Activated CD4-positive, CD25-positive, alpha-beta regulatory T cell treated with anti-CD3 and anti-CD28 coated beads, Interleukin-2, amount 50 U/mL, for 72 hours (primary cell): ENCODE measurements at regions not wholly inside any gene's neighbourhood (a gene's known extent, or its start where the extent isn't known, plus 50 kb on each side); places are given as distances from the start of the nearest gene placed in this dataset.
"Not testable (repeated sequence)": the region's sequence is repeated elsewhere in the genome, so short reads cannot be mapped to it uniquely, and the experiment has no call there.

Experiments used
- DNase-seq: peaks from one replicate; pipeline ENCODE4 v3.0.0; 2021

DNA sequence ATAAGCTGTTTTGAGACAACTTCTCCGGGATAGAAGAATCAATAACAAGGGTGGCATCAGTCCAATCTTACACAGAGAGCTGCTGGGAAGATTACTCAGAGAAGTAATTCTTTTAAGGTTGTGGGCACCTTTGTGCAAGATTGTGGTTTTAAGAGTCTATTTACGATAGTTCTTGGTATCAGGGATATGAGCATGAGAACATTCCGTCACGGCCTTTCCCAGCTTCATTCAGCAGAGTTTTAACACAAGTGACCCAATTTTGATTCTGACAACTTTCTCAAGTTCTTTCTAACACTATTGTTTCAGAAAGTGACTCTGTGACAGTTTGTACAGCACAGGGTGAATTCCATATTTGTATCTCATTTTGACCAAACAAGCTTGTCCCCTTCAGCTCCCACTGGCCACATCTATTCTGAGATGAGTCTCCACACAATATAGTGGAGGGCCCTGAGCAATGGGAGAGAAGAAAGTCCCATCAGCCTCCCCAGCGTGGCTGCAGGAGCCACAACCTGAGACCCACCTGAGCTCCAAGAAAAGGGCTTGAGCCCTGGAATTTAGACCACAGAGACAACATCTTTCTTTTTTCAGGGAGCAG, 869.2 kb downstream of the TMEM121 start:
- no peak for DNase-seq

DNA sequence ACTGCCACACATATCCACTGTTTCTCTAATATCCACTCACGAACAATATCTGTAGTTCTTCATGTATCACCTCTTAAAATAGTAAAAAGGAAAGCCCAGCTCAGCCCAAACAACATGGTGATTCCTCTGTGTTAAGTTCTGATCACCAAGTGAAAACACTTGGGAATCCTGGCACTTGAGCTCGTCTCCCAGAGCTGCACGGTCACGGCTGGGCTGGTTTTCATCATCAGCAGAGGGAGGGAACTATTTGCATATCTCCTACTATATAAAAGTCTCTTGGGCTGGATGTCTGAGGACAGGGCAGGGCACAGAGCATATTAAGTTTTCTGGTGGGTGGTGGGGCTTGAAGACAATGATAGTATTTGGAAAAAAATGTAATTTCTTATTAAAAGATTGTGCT, 870.6 kb downstream of the TMEM121 start:
- no peak for DNase-seq

DNA sequence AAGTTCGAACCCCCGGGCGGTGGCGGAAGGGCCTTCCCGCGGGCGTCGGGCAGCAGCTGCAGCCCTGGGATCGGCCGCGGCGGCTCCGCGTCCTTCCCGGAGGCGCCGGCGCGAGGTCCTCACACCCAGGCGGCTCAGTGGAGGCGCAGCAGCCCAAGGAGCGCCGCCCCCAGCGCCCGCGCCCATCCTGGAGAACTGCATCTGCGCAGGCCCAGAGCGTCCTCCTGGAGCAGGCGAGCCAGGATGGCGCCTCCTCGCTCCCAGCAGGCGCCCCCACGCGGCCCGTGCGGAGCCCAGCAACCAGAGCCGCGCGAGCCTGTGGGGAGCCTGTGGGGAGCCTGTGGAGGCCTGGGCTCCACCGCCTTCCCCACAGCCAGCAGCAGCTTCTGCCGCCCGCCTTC, 872.5 kb downstream of the TMEM121 start:
- DNase-seq = peak; percentile 49

DNA sequence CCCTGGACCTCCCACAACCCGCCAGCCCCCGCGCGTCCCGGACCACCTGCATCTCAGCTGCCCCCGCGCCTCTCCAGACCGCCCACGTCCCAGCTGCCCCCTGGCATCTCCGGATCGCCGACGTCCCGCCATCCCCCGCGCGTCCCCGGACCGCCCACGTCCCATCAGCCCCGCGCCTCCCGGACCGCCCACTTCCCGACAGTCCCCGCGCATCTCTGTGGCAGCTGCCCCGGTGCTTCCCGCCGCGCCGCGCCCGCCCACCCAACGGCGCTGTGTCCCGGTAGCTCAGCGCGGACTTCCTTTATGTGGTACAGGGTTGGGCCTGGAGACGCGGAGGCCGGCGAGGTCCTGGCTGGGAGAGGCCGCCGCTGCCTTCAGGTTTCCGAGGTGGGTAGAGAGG, 874.9 kb downstream of the TMEM121 start:
- DNase-seq = not testable (repeated sequence)

DNA sequence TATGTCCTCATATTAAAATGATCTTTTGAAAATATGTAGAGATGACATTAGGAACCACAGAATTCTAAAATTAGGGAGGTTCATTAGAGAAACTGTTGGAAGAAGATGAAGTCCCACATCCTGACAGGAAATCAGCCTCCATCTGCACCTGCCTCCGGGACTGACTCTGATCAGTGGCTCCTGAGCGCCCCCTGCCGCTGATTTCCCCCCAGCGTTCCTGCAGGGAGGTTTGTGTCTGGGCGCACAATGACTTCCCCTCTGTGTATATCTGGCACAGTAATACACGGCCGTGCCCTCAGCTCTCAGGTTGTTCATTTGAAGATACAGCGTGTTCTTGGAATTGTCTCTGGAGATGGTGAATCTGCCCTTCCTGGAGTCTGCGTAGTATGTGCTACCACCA, 883.8 kb downstream of the TMEM121 start:
- DNase-seq = peak; percentile 51

DNA sequence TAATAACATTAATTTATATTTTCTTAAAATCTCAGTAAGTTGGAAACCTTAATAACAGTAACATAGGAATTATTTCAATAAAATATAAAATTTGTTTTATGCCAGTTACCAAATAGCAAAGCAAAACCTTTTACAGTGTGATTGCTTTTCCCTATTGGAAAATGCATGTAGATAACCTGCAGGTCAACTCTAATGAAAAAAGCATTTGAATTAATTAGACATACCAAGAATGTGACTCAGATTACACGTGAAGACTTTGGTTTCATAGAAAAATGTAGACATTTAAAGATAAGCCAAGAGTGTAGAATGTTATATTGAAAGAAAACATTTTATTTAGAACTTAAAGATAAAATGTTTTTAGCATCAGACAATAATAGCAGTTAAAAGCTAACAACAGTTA, 888.1 kb downstream of the TMEM121 start:
- DNase-seq = no peak

DNA sequence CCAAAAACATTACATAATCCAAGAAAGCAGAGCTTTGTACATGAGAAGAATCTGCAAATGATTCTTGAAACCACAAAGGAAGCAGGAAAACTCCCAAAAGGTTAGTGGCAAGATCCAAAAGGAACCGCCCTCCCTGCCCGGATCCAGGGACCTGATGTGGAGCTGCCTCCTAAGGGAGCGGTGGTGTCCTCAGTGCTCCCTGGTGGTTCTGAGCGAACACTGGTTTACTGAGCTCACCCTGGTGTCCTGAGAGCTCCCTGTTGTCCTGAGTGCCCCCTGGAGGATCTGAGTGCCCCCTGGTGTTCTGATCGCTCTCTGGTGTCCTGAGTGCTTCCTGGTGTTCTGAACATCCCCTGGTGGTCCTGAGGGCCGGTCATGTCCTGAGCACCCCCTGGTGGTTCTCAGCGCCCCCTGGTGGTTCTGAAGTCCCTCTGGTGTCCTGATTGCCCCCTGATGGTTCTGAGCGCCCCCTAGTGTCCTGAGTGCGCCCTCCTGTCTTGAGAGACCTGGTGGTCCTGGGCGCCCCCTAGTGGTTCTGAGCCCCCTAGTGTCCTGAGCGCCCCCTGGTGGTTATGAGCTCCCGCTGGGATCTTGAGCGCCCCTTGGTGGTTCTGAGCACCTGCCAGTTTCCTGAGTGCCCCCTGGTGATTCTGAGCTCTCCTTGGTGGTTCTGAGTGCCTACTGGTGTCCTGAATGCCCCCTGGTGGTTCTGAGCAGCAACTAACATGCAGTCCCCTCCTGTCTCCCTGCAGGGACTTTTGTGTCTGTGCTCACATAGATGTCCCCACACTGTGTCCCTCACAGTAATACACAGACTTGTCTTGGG, 891.1 kb downstream of the TMEM121 start:
- peak; percentile 85 for DNase-seq

DNA sequence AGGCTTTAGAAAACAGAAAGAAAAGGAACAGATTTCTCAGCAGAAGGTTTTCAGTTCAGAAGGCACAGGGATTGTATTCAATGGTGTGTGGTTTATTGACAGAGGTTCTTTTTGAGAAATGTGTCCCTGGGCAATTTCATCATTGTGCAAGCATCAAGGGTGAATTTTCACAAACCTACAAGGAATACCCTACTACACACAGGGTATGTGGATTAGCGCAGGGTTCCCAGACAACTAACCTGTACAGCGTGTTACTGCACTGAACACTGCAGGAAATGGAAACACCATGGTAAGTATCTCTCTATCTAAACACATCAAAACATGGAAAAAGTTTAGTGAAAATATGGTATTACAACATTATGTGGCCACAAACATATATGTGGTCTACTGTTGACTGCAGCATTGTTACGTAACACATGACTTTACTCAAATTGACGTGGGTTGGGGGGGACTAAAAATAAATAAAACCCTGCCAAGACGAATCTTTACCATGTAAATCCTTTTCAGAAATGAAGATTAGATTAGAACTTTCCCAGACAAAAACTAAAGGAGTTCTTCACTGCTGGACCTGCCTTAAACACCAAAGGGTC, 893.1 kb downstream of the TMEM121 start:
- DNase-seq = no peak

DNA sequence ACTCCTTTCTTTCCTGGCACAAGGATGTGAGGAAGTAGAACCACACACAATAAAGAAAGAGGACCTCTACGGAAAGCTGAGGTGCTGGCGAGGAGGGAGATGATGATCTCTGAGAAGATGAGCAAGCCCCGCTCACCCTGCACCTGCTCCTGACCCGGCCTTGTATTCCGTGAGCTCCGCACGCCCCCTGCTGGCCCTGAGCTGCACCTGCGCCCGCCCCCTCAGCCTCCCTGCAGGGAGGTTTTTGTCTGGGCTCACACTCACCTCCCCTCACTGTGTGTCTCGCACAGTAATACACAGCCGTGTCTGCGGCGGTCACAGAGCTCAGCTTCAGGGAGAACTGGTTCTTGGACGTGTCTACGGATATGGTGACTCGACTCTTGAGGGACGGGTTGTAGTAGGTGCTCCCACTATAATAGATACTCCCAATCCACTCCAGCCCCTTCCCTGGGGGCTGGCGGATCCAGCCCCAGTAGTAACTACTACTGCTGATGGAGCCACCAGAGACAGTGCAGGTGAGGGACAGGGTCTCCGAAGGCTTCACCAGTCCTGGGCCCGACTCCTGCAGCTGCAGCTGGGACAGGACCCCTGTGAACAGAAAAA, 895.1 kb downstream of the TMEM121 start:
- DNase-seq = peak; percentile 83

DNA sequence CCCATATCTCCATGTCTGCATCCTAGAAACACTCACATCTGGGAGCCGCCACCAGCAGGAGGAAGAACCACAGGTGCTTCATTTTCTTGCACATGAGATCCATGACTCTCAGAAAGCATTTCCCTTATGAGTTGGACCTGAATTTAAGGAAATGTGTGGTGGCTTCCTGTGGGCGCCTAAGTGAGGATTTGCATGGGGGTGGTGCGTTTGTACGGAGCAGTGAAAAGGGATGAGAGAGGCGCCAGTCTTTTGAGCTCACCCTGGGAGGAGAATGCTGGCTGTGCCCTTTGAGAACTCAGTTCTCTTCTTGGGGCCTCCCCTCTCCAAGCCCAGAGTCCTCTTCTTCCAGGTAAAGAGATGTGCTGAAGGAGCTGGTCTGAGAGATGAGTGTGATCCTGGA, 895.7 kb downstream of the TMEM121 start:
- DNase-seq = no peak

DNA sequence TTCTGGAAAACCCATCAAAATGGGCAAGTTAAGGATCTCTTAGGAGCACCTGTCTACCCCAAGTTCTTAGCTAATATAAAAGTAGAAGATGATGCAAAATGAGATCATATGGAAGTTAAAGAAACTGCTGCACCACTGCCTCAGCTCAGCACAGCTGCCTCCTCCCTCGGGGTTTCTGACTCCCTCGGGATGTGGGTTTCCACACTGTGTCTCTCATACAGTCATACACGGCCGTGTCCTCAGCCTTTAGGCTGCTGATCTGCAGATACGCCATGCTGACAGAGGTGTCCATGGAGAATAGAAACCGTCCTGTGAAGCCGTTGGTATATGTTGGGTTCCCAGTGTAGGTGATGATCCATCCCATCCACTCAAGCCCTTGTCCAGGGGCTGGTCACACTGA, 898.8 kb downstream of the TMEM121 start:
- DNase-seq = not testable (repeated sequence)

DNA sequence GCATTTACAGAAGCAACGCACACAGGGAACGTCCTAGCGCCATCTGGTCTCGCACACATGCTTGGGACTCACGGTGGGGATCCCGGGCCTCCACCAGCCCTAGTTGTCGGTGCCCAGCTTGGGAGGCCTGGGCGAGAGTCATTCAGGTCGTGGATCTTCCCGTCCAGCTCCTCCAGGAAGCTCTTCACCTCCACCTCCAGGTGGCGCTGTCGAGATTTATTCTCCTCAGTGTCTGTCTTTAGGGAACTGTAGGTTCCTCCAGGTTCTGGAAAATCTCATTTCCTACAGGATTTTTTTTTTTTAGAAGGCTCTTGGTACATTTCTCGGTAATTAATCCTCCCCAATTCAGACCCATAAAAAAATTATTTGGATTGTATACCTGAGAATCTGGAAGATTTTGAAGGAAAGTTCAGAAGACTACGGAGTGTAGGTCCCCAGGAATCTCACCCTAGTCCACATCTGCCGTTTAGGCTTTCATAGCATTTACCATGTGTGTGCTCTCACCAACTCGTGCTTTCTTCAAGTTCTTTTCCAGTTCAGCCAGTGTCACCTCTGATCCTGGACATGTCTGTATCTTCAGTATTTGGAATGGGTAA, 910.0 kb downstream of the TMEM121 start:
- peak; percentile 51 for DNase-seq

DNA sequence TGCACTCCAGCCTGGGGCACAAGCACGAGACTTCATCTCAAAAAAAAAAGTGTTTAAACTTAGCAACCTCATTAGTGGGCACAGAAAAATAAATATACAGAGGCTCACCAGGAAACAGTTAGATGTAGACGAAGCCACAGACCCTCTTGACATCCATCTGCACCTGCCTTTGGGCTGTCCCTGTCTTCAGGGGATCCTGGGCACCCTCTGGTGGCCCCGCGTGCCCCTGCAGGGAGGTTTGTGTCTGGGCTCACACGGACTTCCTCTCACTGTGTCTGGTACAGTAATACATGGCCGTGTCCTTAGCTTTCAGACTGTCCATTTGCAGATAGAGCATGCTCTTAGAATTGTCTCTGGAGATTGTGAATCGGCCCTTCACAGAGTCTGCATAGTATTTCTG, 916.5 kb downstream of the TMEM121 start:
- no peak for DNase-seq

DNA sequence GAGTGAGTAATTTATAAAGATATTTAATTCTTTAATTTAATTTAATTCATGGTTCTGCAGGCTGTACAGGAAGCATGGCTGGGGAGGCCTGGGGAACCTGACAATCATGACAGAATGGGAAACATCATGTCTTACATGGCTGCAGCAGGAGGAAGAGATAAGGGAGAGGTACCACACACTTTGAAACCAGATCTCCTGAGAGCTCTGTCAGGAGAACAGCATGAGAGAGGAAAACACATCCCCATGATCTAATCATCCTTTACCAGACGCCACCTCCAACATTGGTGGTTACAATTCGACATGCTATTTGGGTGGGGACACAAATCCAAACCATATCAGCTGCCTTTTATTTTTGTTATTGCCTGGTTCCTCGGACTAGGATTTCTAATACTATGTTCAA, 928.6 kb downstream of the TMEM121 start:
- no peak for DNase-seq

DNA sequence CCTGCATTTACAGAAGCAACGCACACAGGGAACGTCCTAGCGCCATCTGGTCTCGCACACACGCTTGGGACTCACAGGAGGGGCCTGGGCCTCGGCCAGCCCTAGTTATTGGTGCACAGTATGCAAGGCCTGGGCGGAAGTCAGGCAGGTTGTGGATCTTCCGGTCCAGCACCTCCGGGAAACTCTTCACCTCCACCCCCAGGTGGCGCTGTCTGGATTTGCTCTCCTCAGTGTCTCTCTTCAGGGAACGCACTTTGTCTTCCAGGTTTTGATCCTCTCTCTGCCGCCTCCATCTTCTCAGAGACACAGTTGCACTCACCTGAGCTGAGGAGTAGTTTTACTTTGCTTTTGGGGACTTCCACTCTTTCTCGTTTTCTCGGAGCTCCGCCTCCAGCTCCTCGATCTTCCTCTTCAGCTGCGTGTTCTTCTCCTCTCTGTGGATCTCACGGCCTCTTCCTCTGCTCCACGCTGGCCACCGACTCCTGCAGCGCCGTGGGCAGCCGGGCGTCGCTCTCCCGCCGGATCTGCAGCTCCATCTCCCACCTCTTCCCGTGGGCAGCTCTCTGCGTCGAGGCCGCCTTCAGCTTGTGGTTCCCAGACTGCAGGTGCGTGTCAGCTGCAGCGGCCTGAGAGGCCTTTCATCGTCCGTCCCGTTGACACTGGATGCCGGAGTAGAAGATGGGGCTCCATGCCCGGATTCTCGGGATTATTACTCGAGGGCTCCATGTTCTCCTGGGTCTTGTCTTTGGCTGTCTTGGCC, 933.8 kb downstream of the TMEM121 start:
- DNase-seq = peak; percentile 73

DNA sequence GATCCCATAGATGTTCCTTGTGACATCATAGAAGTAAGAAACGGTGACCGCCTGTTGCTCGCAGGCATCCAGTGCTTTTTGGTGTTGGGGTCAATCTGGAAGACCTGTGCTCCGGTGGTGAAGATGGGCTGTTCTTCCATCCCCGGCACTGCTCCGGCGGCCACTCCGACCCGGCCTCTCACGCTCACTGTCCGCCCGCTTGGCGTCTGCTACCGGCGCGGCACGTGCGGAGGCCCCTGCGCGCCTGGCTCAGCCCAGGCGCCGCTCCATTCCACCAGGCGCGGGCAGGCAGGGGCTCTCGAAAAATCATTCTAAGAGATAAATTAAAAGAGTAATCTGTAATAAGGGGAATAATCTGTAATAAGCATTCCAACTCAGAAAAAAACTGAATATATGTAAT, 934.5 kb downstream of the TMEM121 start:
- no peak for DNase-seq

DNA sequence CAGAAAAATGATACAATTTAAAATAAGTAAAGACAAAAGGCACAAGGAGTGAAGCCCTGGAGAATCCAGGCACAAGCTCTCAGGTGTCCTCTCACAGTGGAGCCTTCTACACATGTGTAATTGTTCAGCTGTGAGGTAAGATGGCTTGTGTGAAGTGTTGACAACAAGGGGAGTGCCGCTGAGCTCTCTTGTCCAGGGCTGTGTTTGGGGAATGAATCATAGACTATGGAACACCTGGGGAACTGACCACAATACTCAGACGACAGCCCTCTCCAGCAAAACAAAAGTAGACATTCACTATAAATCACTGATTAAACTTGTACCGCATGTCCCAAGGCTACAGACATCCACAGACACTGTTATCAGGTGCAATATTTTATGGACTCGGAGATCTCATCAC, 940.1 kb downstream of the TMEM121 start:
- DNase-seq = not testable (repeated sequence)

DNA sequence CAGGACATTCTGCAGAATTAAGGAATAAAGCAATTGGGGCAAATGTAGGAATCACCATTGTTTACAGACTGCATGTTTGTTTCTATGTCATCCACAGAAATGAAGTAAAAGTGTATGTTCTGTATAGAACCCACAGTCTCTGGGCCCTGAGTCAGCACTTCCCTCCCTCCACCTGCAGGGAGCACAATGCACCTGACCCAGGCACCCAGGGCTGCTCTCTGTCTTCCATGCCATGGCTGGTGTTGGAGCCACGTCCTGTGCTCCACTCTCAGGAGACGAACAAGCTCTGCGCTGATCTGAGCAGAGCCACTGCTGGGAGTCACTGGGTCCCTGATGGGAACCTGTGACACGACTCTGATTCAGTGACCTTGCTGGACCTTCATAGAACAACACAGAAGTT, 942.5 kb downstream of the TMEM121 start:
- not testable (repeated sequence) for DNase-seq

DNA sequence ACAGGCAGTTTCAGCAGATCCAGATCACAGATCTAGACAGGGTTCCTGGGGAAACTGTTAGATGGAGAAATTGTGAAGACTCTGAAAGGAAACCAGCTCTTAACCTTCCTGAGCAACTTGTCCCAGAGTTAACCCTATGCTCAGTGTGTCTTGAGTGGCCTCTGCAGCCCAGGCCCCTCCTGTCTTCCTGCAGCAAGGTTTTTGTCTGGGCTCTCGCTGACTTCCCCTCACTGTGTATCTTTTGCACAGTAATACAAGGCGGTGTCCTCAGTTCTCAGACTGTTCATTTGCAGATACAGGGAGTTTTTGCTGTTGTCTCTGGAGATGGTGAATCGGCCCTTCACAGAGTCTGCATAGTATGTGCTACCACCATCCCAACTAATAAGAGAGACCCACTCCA, 943.6 kb downstream of the TMEM121 start:
- not testable (repeated sequence) for DNase-seq

DNA sequence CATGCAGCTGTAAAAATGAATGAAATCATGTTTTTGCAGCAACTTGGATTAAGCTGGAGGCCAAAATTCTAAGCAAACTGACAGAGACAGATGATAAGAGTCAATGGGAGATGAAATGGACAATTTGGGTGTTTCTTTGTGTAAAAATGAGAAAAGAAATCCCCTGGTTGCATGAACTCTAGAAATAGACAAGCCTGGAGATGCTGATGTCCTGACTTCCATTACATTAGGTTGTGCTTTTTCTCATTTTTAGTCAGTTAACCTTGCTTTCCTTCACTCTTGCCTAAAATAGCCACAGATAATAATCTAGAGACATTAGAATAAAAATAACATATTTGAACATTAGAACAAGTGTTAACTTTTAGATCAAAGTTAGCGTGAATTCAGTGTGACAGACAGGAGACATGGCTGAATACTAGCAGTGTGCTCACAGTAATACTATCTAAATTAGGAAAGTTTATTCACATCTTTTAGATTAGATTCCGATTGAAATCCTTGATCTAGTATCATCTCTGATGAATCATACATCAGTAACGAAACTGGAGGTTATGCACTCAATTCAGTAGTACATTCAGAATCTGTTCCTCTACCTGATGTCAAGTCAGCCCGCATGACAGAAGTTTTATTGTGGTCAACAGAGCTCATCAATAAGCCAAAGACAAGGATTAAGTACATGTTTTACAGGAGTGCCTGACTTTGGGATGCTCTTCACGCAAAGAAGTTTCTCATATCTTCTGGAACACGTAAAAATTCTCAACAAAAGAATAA, 948.1 kb downstream of the TMEM121 start:
- not testable (repeated sequence) for DNase-seq

DNA sequence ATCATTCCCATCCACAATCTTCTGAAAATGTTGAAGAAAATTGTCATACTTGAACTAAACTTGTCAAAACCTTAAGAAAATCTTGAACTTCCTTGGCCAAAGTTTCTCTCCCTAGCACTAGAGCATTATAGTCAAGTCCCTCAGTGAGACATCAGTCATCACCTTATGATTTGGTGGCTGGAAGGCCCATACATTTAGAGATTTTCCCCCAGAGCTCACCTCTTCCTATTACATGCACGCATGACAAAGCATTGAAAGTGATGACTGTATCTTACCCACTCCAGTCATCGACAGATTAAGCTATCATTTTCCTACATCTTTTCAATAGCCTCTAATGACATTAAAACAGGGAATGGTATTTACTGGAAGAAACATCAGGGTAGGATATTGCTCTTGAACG, 948.8 kb downstream of the TMEM121 start:
- DNase-seq = not testable (repeated sequence)

DNA sequence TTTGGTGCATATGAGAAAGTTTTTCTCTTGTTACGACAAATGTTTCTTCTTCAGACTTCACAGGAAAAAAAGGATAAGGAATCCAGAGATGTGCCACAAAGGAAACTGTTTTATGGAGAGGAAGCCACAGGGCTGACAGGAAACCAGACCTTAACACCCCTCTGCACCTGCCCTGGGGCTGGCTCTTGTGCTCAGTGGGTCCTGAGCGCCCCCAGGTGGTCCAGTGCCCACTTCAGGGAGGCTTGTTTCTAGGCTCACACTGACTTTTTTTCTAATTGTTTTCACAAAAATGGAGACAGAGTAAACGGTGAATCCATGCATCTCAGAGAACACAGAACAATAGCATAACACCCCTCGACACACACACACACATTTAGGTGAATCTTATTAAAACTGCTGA, 951.2 kb downstream of the TMEM121 start:
- DNase-seq = not testable (repeated sequence)
